Trophoblast cell (in vitro differentiated cells and primary cell): ENCODE measurements at regions not wholly inside any gene's neighbourhood (a gene's known extent, or its start where the extent isn't known, plus 50 kb on each side); places are given as distances from the start of the nearest gene placed in this dataset.

Experiments used
- DNase-seq, 2 donors: peaks; one replicate each; pipeline ENCODE4 v3.0.0-alpha.2; 2016
- H2AFZ ChIP-seq: 2 replicates; pipeline ENCODE4 v1.6.1; 2013; ENCODE audit warnings: low read length, moderate library complexity, mild to moderate bottlenecking; ENCODE audit not compliant: insufficient read depth, poor library complexity
- H2AK5ac ChIP-seq: 2 replicates; pipeline ENCODE4 v1.6.1; 2013; ENCODE audit warnings: mild to moderate bottlenecking, low read length
- H2BK120ac ChIP-seq: 2 replicates; pipeline ENCODE4 v1.6.1; 2013; ENCODE audit warnings: low read length, mild to moderate bottlenecking, moderate library complexity; ENCODE audit not compliant: insufficient read depth, poor library complexity
- H2BK12ac ChIP-seq: 2 replicates; pipeline ENCODE4 v1.6.1; 2013; ENCODE audit warnings: mild to moderate bottlenecking, low read length, moderate library complexity
- H2BK5ac ChIP-seq: 2 replicates; pipeline ENCODE4 v1.6.1; 2013; ENCODE audit warnings: low read length, low read depth, moderate library complexity, mild to moderate bottlenecking; ENCODE audit not compliant: poor library complexity
- H3K14ac ChIP-seq: 2 replicates; pipeline ENCODE4 v1.6.1; 2013; ENCODE audit warnings: mild to moderate bottlenecking, low read length
- H3K18ac ChIP-seq: 2 replicates; pipeline ENCODE4 v1.6.1; 2013; ENCODE audit warnings: mild to moderate bottlenecking, low read length
- H3K23ac ChIP-seq: 2 replicates; pipeline ENCODE4 v1.6.1; 2013; ENCODE audit warnings: low read length
- H3K27ac ChIP-seq: 2 replicates; pipeline ENCODE4 v1.5.1; 2013; ENCODE audit warnings: low read depth, mild to moderate bottlenecking, inconsistent platforms, low read length, moderate library complexity
- H3K27me3 ChIP-seq: 2 replicates; pipeline ENCODE4 v1.6.1; 2013; ENCODE audit warnings: inconsistent platforms, mild to moderate bottlenecking, low read length, moderate library complexity; ENCODE audit not compliant: insufficient read depth
- H3K36me3 ChIP-seq, 2 experiments: 1 replicate in 1 of 2; 2 replicates in 1 of 2; pipeline ENCODE4 v1.6.1; 2013; ENCODE audit warnings: low read length in 2 of 2, mild to moderate bottlenecking in 2 of 2, moderate library complexity in 1 of 2; ENCODE audit not compliant: insufficient read depth in 2 of 2, control insufficient read depth in 1 of 2
- H3K4ac ChIP-seq: 2 replicates; pipeline ENCODE4 v1.6.1; 2013; ENCODE audit warnings: low read depth, mild to moderate bottlenecking, low read length, moderate library complexity
- H3K4me1 ChIP-seq, 2 experiments: 1 replicate in 1 of 2; 2 replicates in 1 of 2; pipeline ENCODE4 v1.6.1; 2013; ENCODE audit warnings: low read length in 2 of 2, mild to moderate bottlenecking in 2 of 2, moderate library complexity in 1 of 2; ENCODE audit not compliant: insufficient read depth in 2 of 2, control insufficient read depth in 1 of 2
- H3K4me2 ChIP-seq: 2 replicates; pipeline ENCODE4 v1.6.1; 2013; ENCODE audit warnings: inconsistent platforms, mild to moderate bottlenecking, low read length, moderate library complexity
- H3K4me3 ChIP-seq: 2 replicates; pipeline ENCODE4 v1.5.1; 2013; ENCODE audit warnings: mild to moderate bottlenecking, low read depth, low read length, inconsistent platforms
- H3K79me1 ChIP-seq: one replicate; pipeline ENCODE4 v1.6.1; 2013; ENCODE audit warnings: low read length
- H3K79me2 ChIP-seq: 2 replicates; pipeline ENCODE4 v1.6.1; 2013; ENCODE audit warnings: low read length, mild to moderate bottlenecking; ENCODE audit not compliant: control insufficient read depth, insufficient read depth, poor library complexity
- H3K9ac ChIP-seq: 2 replicates; pipeline ENCODE4 v1.6.1; 2013; ENCODE audit warnings: mild to moderate bottlenecking, low read length
- H3K9me3 ChIP-seq: 2 replicates; pipeline ENCODE4 v1.6.1; 2013; ENCODE audit warnings: low read depth, mild to moderate bottlenecking, control low read depth, inconsistent platforms, low read length; ENCODE audit not compliant: insufficient read depth
- H4K12ac ChIP-seq: 2 replicates; pipeline ENCODE4 v1.6.1; 2013; ENCODE audit warnings: low read depth, mild to moderate bottlenecking, low read length, moderate library complexity
- H4K8ac ChIP-seq: 2 replicates; pipeline ENCODE4 v1.6.1; 2013; ENCODE audit warnings: low read depth, mild to moderate bottlenecking, low read length, moderate library complexity
- H4K91ac ChIP-seq: one replicate; pipeline ENCODE4 v1.6.1; 2013; ENCODE audit warnings: low read depth, mild to moderate bottlenecking, low read length, moderate library complexity
- WGBS: extraction: QIAGEN DNeasy Blood & Tissue Kit; methylation state at CpG from one replicate; pipeline ENCODE4 v1.1.7; 2013; ENCODE audit warnings: missing lambda C conversion rate; ENCODE audit not compliant: insufficient read length, insufficient coverage; ENCODE audit errors: extremely low coverage; 5-methylcytosine and 5-hydroxymethylcytosine counted together

DNA sequence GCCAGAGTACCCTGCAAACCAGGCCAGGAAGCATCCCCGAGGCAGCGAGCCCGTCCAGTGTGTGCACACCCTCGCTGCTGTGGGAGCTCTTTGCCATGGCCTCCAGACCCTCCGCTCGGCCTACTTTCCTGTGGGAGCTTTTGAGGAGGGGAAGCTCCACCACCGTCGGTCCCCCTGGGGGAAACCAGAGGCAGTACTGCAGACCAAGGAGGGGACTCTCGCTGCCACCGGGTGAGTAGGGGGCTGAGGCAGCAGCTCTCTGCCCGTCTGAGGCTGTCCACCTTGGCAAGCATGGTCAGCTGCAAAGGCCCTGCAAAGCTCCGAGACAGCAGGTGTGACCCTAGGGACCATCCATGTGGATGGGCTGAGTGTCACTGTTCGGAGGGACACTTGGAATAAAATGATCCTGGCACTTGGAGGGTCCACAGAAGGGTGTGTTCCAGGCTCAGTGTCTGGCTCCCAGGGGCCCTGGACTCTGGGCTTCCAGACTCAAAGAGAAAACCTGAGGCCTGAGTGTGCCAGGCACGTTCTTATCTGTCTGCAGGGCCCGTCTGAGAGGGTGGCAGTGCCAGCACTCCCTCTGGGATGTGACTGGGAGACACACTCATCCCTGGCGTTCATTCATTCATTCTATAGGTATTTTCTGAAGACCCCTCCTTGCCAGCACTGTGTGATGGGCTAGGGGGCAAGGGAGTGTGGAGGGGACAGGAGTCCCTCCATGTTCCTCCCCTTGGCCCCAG lies 282.8 kb upstream of the HS6ST1 start:
- Histone ChIP-seq H2BK5ac (no peak overlapping the region), H3K4me1 (no peaks in the 10 kb centered on the region), H3K79me1 (no peaks in the 10 kb centered on the region), H3K27me3 (no peaks in the 10 kb centered on the region), H3K4ac (no peak overlapping the region), H3K9ac (no peak overlapping the region), H4K12ac (no peak overlapping the region), H3K18ac (no peak overlapping the region), H3K36me3 (no peaks in the 10 kb centered on the region), H3K4me3 (no peak overlapping the region), H3K14ac (no peak overlapping the region), H3K4me2 (no peak overlapping the region), H4K91ac (no peak overlapping the region), H3K27ac (no peak overlapping the region), H2AFZ (no peak overlapping the region), H2AK5ac (no peak overlapping the region), H3K79me2 (no peaks in the 10 kb centered on the region), H3K23ac (no peak overlapping the region), H2BK120ac (no peak overlapping the region), H4K8ac (no peak overlapping the region), H2BK12ac (no peak overlapping the region), H3K9me3 (peaks cover 4% of the 10 kb centered on the region)
- no peak for DNase-seq
- no CpG with 5 or more reads among the region's 16 CpGs for WGBS

DNA sequence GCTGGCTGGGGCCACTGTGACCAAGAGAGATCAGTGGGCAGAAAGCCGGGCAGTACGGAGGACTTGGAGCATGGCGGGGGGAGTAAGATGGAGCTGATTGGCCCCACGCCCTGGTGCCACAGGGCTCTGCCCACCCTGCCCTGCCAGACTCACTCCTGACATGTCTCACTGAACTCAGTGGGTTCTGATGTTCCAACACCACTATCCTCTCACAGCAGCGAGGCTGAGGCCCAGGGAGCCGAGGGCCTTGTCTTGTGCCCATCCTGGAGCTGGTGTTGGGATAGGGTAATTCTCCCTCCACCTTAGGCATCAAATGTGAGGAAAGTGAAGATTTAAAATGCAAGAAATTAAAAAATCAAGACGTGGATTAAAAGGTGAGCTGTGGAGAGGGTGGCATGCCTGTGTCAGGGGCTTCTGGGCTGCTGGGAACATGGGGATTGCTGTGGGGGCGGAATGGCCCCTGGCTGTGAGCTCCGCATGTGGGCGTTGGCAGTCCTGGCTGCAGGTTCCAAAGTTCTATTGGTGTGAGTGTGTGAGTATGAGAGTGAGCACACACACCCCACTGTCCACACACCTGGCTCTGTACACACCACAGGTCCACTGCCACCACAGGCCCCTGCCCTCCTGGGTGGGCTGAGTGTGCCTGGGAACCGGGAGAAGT lies 283.5 kb upstream of the HS6ST1 start:
- no peak overlapping the region for H3K27ac ChIP-seq
- no peak overlapping the region for H4K91ac ChIP-seq
- WGBS: no CpG with 5 or more reads among the region's 11 CpGs
- H3K36me3 ChIP-seq: no peaks in the 10 kb centered on the region
- H2BK120ac ChIP-seq: no peak overlapping the region
- peaks cover 4% of the 10 kb centered on the region for H3K9me3 ChIP-seq
- no peak overlapping the region for H3K9ac ChIP-seq
- H2BK5ac ChIP-seq: no peak overlapping the region
- H3K4me1 ChIP-seq: no peaks in the 10 kb centered on the region
- H4K8ac ChIP-seq: no peak overlapping the region
- H3K79me1 ChIP-seq: no peaks in the 10 kb centered on the region
- H3K79me2 ChIP-seq: no peaks in the 10 kb centered on the region
- no peak overlapping the region for H3K4me3 ChIP-seq
- H3K23ac ChIP-seq: no peak overlapping the region
- no peak overlapping the region for H3K4ac ChIP-seq
- no peak overlapping the region for H3K18ac ChIP-seq
- no peak overlapping the region for H3K14ac ChIP-seq
- no peak overlapping the region for H4K12ac ChIP-seq
- H2BK12ac ChIP-seq: no peak overlapping the region
- H3K27me3 ChIP-seq: no peaks in the 10 kb centered on the region
- H2AFZ ChIP-seq: no peak overlapping the region
- no peak for DNase-seq
- no peak overlapping the region for H3K4me2 ChIP-seq
- H2AK5ac ChIP-seq: no peak overlapping the region

- no peak overlapping the region for H4K8ac ChIP-seq
- no peak overlapping the region for H2AK5ac ChIP-seq
- no peaks in the 10 kb centered on the region for H3K4me1 ChIP-seq
- H4K12ac ChIP-seq: no peak overlapping the region
- H2AFZ ChIP-seq: no peak overlapping the region
- no peaks in the 10 kb centered on the region for H3K36me3 ChIP-seq
- H3K4ac ChIP-seq: no peak overlapping the region
- no CpG with 5 or more reads among the region's 14 CpGs for WGBS
- no peak overlapping the region for H3K14ac ChIP-seq
- no peak overlapping the region for H3K23ac ChIP-seq
- no peak overlapping the region for H3K18ac ChIP-seq
- no peak overlapping the region for H3K27ac ChIP-seq
- no peaks in the 10 kb centered on the region for H3K79me2 ChIP-seq
- no peak overlapping the region for H3K4me2 ChIP-seq
- H2BK12ac ChIP-seq: no peak overlapping the region
- H2BK5ac ChIP-seq: no peak overlapping the region
- DNase-seq: no peak
- no peak overlapping the region for H2BK120ac ChIP-seq
- peaks cover 4% of the 10 kb centered on the region for H3K9me3 ChIP-seq
- no peak overlapping the region for H3K9ac ChIP-seq
- H4K91ac ChIP-seq: no peak overlapping the region
- H3K79me1 ChIP-seq: no peaks in the 10 kb centered on the region
- H3K4me3 ChIP-seq: no peak overlapping the region
- H3K27me3 ChIP-seq: no peaks in the 10 kb centered on the region
Measured at GRCh38 chr2:128602699-128603101, 284.0 kb upstream of the HS6ST1 start.

DNA sequence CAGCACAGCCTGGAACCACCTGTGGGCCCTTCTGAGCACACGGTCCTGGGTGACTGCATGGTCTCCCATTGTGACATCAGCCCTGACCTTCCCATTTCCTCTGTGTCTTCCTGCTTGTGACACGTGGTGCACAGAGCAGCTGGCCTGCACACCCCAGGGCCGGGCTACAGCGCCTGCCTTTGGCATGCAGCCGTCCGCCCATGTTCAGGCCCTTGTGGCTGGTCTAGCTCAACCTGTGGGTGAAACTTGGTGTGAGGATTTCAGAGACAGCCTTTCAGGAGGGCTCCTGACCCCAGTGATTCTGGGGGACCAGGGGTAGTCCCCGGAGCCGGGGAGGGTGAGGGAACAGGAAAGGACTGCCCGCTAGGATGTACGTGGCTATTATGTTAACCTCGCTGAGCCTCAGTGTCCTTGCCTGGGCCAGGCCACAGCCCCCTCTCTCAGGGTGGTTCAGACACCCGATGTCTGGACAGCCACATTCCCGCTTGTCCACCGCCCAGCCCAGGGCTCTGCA lies 284.8 kb upstream of the HS6ST1 start:
- no CpG with 5 or more reads among the region's 14 CpGs for WGBS
- H3K4me2 ChIP-seq: no peak overlapping the region
- no peak overlapping the region for H2BK5ac ChIP-seq
- H3K9ac ChIP-seq: no peak overlapping the region
- no peak overlapping the region for H2BK120ac ChIP-seq
- H3K27ac ChIP-seq: no peak overlapping the region
- H3K79me1 ChIP-seq: no peaks in the 10 kb centered on the region
- no peaks in the 10 kb centered on the region for H3K4me1 ChIP-seq
- H3K36me3 ChIP-seq: no peaks in the 10 kb centered on the region
- H3K27me3 ChIP-seq: no peaks in the 10 kb centered on the region
- no peak overlapping the region for H2AFZ ChIP-seq
- H3K23ac ChIP-seq: no peak overlapping the region
- no peaks in the 10 kb centered on the region for H3K79me2 ChIP-seq
- no peak overlapping the region for H2AK5ac ChIP-seq
- H3K14ac ChIP-seq: no peak overlapping the region
- H4K12ac ChIP-seq: no peak overlapping the region
- H4K91ac ChIP-seq: no peak overlapping the region
- H3K9me3 ChIP-seq: peaks cover 4% of the 10 kb centered on the region
- H2BK12ac ChIP-seq: no peak overlapping the region
- no peak overlapping the region for H3K18ac ChIP-seq
- no peak overlapping the region for H3K4ac ChIP-seq
- DNase-seq: no peak
- H4K8ac ChIP-seq: no peak overlapping the region
- H3K4me3 ChIP-seq: no peak overlapping the region
